Mesendoderm (in vitro differentiated cells): ENCODE measurements at regions not wholly inside any gene's neighbourhood (a gene's known extent, or its start where the extent isn't known, plus 50 kb on each side); places are given as distances from the start of the nearest gene placed in this dataset.
"Not testable (repeated sequence)": the region's sequence is repeated elsewhere in the genome, so short reads cannot be mapped to it uniquely, and the experiment has no call there.

Experiments
- DNase-seq: peaks from one replicate; pipeline ENCODE4 v3.0.0; 2013
- H2AK5ac ChIP-seq: 2 replicates; pipeline ENCODE4 v1.6.1; 2013; ENCODE audit warnings: low read length, inconsistent platforms
- H2BK120ac ChIP-seq: 2 replicates; pipeline ENCODE4 v1.6.1; 2013; ENCODE audit warnings: low read depth, mild to moderate bottlenecking, low read length, moderate library complexity, mixed read lengths
- H2BK15ac ChIP-seq: replicated peaks from 2 replicates; pipeline ENCODE4 v1.6.1; 2013; ENCODE audit warnings: low read depth, mild to moderate bottlenecking, moderate library complexity
- H2BK5ac ChIP-seq: 2 replicates; pipeline ENCODE4 v1.6.1; 2013; ENCODE audit warnings: low read length, inconsistent platforms
- H3K18ac ChIP-seq: 2 replicates; pipeline ENCODE4 v1.6.1; 2013; ENCODE audit warnings: mild to moderate bottlenecking, low read length, mixed read lengths
- H3K23ac ChIP-seq: one replicate; pipeline ENCODE4 v1.6.1; 2013; ENCODE audit warnings: low read length
- H3K27ac ChIP-seq: 2 replicates; pipeline ENCODE4 v1.5.1; 2013; ENCODE audit warnings: low read depth, mild to moderate bottlenecking, inconsistent platforms, low read length, moderate library complexity
- H3K27me3 ChIP-seq: 2 replicates; pipeline ENCODE4 v1.6.1; 2013; ENCODE audit warnings: low read length, control low read depth, mild to moderate bottlenecking, inconsistent platforms; ENCODE audit not compliant: insufficient read depth, poor library complexity
- H3K36me3 ChIP-seq: 2 replicates; pipeline ENCODE4 v1.6.1; 2013; ENCODE audit warnings: low read length, inconsistent platforms; ENCODE audit not compliant: control insufficient read depth, insufficient read depth
- H3K4ac ChIP-seq: one replicate; pipeline ENCODE4 v1.6.1; 2013; ENCODE audit warnings: low read depth, mild to moderate bottlenecking, low read length, moderate library complexity
- H3K4me1 ChIP-seq: 2 replicates; pipeline ENCODE4 v1.6.1; 2013; ENCODE audit warnings: low read depth, low read length, inconsistent platforms; ENCODE audit not compliant: control insufficient read depth
- H3K4me2 ChIP-seq: 2 replicates; pipeline ENCODE4 v1.6.1; 2013; ENCODE audit warnings: low read length
- H3K4me3 ChIP-seq: 2 replicates; pipeline ENCODE4 v1.5.1; 2013; ENCODE audit warnings: mild to moderate bottlenecking, low read length
- H3K56ac ChIP-seq: one replicate; pipeline ENCODE4 v1.6.1; 2013; ENCODE audit warnings: low read length
- H3K79me1 ChIP-seq: 2 replicates; pipeline ENCODE4 v1.6.1; 2013; ENCODE audit warnings: low read length, inconsistent platforms
- H3K79me2 ChIP-seq: 2 replicates; pipeline ENCODE4 v1.6.1; 2013; ENCODE audit warnings: mild to moderate bottlenecking, low read length; ENCODE audit not compliant: control insufficient read depth, insufficient read depth
- H3K9ac ChIP-seq: 2 replicates; pipeline ENCODE4 v1.6.1; 2013; ENCODE audit warnings: low read length, inconsistent platforms
- H4K5ac ChIP-seq: one replicate; pipeline ENCODE4 v1.6.1; 2013; ENCODE audit warnings: low read length
- H4K8ac ChIP-seq: one replicate; pipeline ENCODE4 v1.6.1; 2013; ENCODE audit warnings: low read depth, mild to moderate bottlenecking, control low read depth, low read length, moderate library complexity
- WGBS: extraction: QIAGEN DNeasy Blood & Tissue Kit; methylation state at CpG from one replicate; pipeline ENCODE4 v1.1.7; 2013; ENCODE audit warnings: low lambda C conversion rate, missing lambda C conversion rate; ENCODE audit not compliant: insufficient coverage; ENCODE audit errors: extremely low coverage; 5-methylcytosine and 5-hydroxymethylcytosine counted together

DNA sequence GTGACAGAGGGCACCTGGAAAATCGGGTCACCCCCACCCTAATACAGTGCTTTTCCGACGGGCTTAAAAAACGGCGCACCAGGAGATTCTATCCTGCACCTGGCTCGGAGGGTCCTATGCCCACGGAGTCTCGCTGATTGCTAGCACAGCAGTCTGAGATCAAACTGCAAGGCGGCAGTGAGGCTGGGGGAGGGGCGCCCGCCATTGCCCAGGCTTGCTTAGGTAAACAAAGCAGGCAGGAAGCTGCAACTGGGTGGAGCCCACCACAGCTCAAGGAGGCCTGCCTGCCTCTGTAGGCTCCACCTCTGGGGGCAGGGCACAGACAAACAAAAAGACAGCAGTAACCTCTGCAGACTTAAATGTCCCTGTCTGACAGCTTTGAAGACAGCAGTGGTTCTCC, 168.2 kb upstream of the SPIN4 start:
- H3K18ac ChIP-seq, H3K27me3 ChIP-seq, H3K4me1 ChIP-seq, H3K4me2 ChIP-seq, H2BK120ac ChIP-seq, H3K79me2 ChIP-seq, H2AK5ac ChIP-seq, H3K9ac ChIP-seq, H3K4ac ChIP-seq, H3K4me3 ChIP-seq, H3K23ac ChIP-seq, H4K8ac ChIP-seq, H3K27ac ChIP-seq, H2BK5ac ChIP-seq, H3K79me1 ChIP-seq, H2BK15ac ChIP-seq, H4K5ac ChIP-seq, H3K36me3 ChIP-seq: not testable (repeated sequence)
- no CpG with 5 or more reads among the region's 11 CpGs for WGBS
- peak; percentile 26 for DNase-seq
- peak overlapping the region; percentile 25 for H3K56ac ChIP-seq

DNA sequence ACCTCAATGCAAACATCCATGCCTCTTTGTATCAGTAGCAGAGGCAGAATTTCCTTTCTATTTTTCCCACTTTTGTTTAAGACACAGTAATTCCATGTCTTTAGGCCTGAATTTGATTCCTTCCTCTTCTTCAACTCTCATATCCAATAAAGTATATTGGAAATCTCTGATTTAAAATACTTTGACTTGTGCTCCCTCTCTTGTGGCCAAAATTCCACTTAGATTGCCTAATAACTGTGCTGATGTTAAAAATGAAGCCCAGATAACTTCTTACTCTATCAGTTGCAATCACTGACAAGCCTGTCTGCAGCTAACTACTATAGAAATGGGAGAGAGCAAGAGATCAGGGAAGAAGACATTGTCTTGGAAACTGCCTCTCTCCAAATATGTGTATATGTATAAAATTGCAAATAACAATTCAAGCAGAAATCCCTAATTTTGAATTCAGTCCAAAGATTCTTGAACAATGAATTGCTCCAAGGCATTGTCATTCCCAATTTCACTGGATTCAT, 163.5 kb upstream of the SPIN4 start:
- no peak overlapping the region for H3K4ac ChIP-seq
- H2BK5ac ChIP-seq = no peak overlapping the region
- H4K5ac ChIP-seq = no peak overlapping the region
- no peaks in the 10 kb centered on the region for H3K36me3 ChIP-seq
- H3K9ac ChIP-seq = no peak overlapping the region
- no peaks in the 10 kb centered on the region for H3K79me1 ChIP-seq
- no peak overlapping the region for H3K18ac ChIP-seq
- no peak for DNase-seq
- no peaks in the 10 kb centered on the region for H3K79me2 ChIP-seq
- no peak overlapping the region for H2AK5ac ChIP-seq
- H3K4me3 ChIP-seq = no peak overlapping the region
- no peak overlapping the region for H2BK15ac ChIP-seq
- H3K23ac ChIP-seq = no peak overlapping the region
- H3K4me1 ChIP-seq = no peaks in the 10 kb centered on the region
- no peak overlapping the region for H3K56ac ChIP-seq
- H3K27ac ChIP-seq = no peak overlapping the region
- no peak overlapping the region for H3K4me2 ChIP-seq
- H4K8ac ChIP-seq = no peak overlapping the region
- H3K27me3 ChIP-seq = no peaks in the 10 kb centered on the region
- no peak overlapping the region for H2BK120ac ChIP-seq

DNA sequence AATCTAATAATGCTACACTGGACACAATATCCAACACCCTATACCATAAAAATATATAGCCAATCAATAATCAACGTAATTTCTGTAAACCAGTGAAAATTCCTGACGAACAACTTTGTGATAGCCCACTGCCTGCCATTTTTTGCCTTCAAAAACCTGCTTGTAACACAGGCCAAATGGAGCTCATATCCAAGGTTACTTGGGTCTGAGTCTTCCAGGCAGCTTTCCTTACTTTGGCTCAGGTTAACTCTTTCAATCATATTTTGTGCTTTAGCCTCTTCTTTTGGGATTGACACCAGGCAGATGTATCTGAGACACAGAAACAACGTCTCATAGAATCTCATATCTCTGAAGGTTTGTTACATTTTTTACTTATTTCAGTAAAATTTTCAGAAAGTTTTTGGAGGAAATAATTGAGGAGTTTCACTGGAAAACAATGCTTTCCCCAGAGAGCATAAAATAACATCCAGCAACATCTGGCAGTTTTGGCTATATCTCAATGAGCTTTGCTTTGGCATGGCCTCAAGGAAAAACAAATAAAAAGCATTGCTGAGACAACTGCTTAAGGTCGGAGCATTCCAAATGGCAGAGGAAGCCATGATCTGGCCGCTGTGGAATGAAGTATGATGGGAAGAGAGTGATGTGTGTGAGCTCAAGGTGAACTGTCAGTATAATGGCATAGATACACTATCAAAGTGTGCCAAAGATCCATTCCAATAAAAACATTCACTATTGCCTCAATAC, 162.9 kb upstream of the SPIN4 start:
- Histone ChIP-seq H3K18ac (no peak overlapping the region), H3K36me3 (no peaks in the 10 kb centered on the region), H3K27ac (no peak overlapping the region), H2BK5ac (no peak overlapping the region), H3K4me2 (no peak overlapping the region), H3K4me1 (no peaks in the 10 kb centered on the region), H3K56ac (no peak overlapping the region), H4K8ac (no peak overlapping the region), H3K9ac (no peak overlapping the region), H2AK5ac (no peak overlapping the region), H2BK15ac (no peak overlapping the region), H3K23ac (no peak overlapping the region), H2BK120ac (no peak overlapping the region), H3K79me1 (no peaks in the 10 kb centered on the region), H3K4me3 (no peak overlapping the region), H4K5ac (no peak overlapping the region), H3K27me3 (no peaks in the 10 kb centered on the region), H3K4ac (no peak overlapping the region), H3K79me2 (no peaks in the 10 kb centered on the region)
- WGBS = 100% methylated on average over 1 of the region's 5 CpGs
- DNase-seq = no peak

- Histone ChIP-seq H3K9ac (no peak overlapping the region), H4K5ac (no peak overlapping the region), H2BK5ac (no peak overlapping the region), H3K4me2 (no peak overlapping the region), H3K27me3 (no peaks in the 10 kb centered on the region), H3K79me1 (no peaks in the 10 kb centered on the region), H2AK5ac (no peak overlapping the region), H3K4me1 (no peaks in the 10 kb centered on the region), H3K4ac (no peak overlapping the region), H4K8ac (no peak overlapping the region), H3K27ac (no peak overlapping the region), H2BK120ac (no peak overlapping the region), H3K4me3 (no peak overlapping the region), H3K18ac (no peak overlapping the region), H3K56ac (no peak overlapping the region), H3K79me2 (no peaks in the 10 kb centered on the region), H2BK15ac (no peak overlapping the region), H3K23ac (no peak overlapping the region), H3K36me3 (no peaks in the 10 kb centered on the region)
- no peak for DNase-seq
- WGBS = no CpG with 5 or more reads among the region's 3 CpGs
These were observed 160.2 kb upstream of the SPIN4 start for GRCh38 chrX:63511361-63511760.

GRCh38 chrX:63508668-63509067, 157.5 kb upstream of the SPIN4 start:
- H3K27ac ChIP-seq = no peak overlapping the region
- no peak overlapping the region for H3K18ac ChIP-seq
- DNase-seq = no peak
- no peaks in the 10 kb centered on the region for H3K27me3 ChIP-seq
- H2BK5ac ChIP-seq = no peak overlapping the region
- H3K4ac ChIP-seq = no peak overlapping the region
- H4K5ac ChIP-seq = no peak overlapping the region
- no peaks in the 10 kb centered on the region for H3K36me3 ChIP-seq
- no peak overlapping the region for H2BK120ac ChIP-seq
- H3K9ac ChIP-seq = no peak overlapping the region
- WGBS = no CpG with 5 or more reads among the region's 5 CpGs
- H3K23ac ChIP-seq = no peak overlapping the region
- no peaks in the 10 kb centered on the region for H3K4me1 ChIP-seq
- no peak overlapping the region for H2AK5ac ChIP-seq
- no peak overlapping the region for H4K8ac ChIP-seq
- no peak overlapping the region for H3K56ac ChIP-seq
- H3K79me1 ChIP-seq = no peaks in the 10 kb centered on the region
- H3K79me2 ChIP-seq = no peaks in the 10 kb centered on the region
- H3K4me2 ChIP-seq = no peak overlapping the region
- H3K4me3 ChIP-seq = no peak overlapping the region
- no peak overlapping the region for H2BK15ac ChIP-seq

- Histone ChIP-seq H4K5ac (no peak overlapping the region), H3K9ac (no peak overlapping the region), H3K56ac (no peak overlapping the region), H2BK120ac (no peak overlapping the region), H3K4me3 (no peak overlapping the region), H2BK15ac (no peak overlapping the region), H3K4me2 (no peak overlapping the region), H2BK5ac (no peak overlapping the region), H3K4me1 (no peaks in the 10 kb centered on the region), H3K79me1 (no peaks in the 10 kb centered on the region), H3K4ac (no peak overlapping the region), H3K23ac (no peak overlapping the region), H3K18ac (no peak overlapping the region), H4K8ac (no peak overlapping the region), H3K79me2 (no peaks in the 10 kb centered on the region), H2AK5ac (no peak overlapping the region), H3K27ac (no peak overlapping the region), H3K36me3 (no peaks in the 10 kb centered on the region), H3K27me3 (no peaks in the 10 kb centered on the region)
- DNase-seq = peak; percentile 55
- no CpG with 5 or more reads among the region's 1 CpG for WGBS
These were observed 155.2 kb upstream of the SPIN4 start for GRCh38 chrX:63506320-63506719.
